ENCODE measurements at regions not wholly inside any gene's neighbourhood (a gene's known extent, or its start where the extent isn't known, plus 50 kb on each side); places are given as distances from the start of the nearest gene placed in this dataset.

DNA sequence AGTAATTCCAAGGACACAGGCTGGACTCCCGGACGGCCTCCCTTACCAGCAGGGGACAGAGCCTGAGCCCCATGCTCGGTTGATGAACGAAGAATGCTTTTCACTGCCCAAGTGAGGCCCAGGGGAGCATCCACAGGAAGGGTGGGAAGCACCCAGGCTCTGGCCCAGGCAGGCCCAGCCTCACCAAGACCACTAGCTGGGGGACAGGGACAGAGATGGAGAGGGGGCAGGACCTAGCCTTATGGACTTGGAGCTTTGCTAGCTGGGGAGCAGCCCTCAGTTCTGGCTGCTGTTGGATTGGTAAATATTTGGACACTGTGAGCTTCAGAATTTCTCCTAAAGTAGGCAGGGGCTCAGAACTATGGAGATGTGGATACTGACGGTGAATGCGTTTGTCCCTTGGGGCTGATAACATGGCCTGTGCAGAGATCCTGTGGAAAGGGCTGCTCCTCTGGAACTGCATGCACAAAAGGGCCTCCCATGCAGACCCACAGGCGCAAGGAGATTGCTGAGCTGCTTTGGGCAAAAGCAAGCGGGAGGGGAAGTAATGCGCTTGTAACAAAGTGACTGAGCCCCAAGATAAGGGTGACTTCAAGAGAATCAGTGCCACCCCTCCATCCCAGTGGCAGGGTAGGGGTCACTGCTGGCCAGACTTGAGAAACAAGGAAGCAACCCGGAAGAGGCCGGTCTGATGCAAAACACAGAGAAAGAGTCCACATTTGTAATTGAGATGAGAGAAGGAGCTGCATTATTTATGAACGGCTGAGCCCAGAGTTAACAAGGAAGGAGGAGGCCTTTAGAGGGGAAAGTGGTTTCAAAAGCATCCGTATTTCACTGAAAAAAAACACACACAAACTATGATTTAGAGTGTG, 70.1 kb upstream of the MEF2A start:
- Histone ChIP-seq H2AFZ (ENCODE audit: insufficient read depth, low read depth, low read length, poor library complexity, severe bottlenecking) (peak overlapping the region; percentile 73), H3K27me3 (replicated peaks in 1 of 4; ENCODE audit: control extremely low read depth in 1 of 4, control insufficient read depth in 3 of 4, insufficient read depth in 4 of 4, low read length in 3 of 4) (no peaks in the 10 kb centered on the region), H3K4me1 (ENCODE audit: control insufficient read depth in 2 of 2, insufficient read depth in 2 of 2, low read length in 2 of 2) (peaks cover 15 to 29% of the 10 kb centered on the region in 2 donors), H3K9me3 (ENCODE audit: control extremely low read depth in 1 of 3, control insufficient read depth in 2 of 3, insufficient read depth in 1 of 3, low read length in 2 of 3) (no peaks in the 10 kb centered on the region), H3K4me2 (replicated peaks; ENCODE audit: low read depth, low read length, poor library complexity, severe bottlenecking) (peak overlapping the region; percentile 56), H3K27ac (ENCODE audit: low read length in 2 of 2) (peak overlapping the region in 1 of 2 donors; percentile 21), H3K4me3 (ENCODE audit: control extremely low read depth in 1 of 5, extremely low read depth in 1 of 5, insufficient read depth in 1 of 5, low read depth in 2 of 5, low read length in 4 of 5) (peak overlapping the region in 1 of 5 experiments; percentile 30), H4K20me1 (ENCODE audit: control insufficient read depth, insufficient read depth, low read length, poor library complexity, severe bottlenecking) (no peaks in the 10 kb centered on the region), H3K36me3 (replicated peaks in 1 of 2; ENCODE audit: control extremely low read depth in 1 of 2, control insufficient read depth in 1 of 2, extremely low read depth in 1 of 2, insufficient read depth in 2 of 2, low read length in 1 of 2) (no peaks in the 10 kb centered on the region), H3K79me2 (ENCODE audit: control insufficient read depth, insufficient read depth, low read length) (no peaks in the 10 kb centered on the region), H3K9ac (ENCODE audit: low read length) (peak overlapping the region; percentile 11)
- ChIA-PET CTCF (interaction anchor here (0.7 to 2.6 kb wide), 2 partner anchors 12 to 17 kb away, joined by 3 to 7 read pairs; no protein-coding TSS in a partner anchor), POLR2A (no interaction called here)
- intact Hi-C loops (cut with micrococcal nuclease): no loop called here
- no peaks in the 10 kb centered on the region for H3K9me3 Mint-ChIP-seq (ENCODE audit: insufficient read depth)
- H3K4me3 Mint-ChIP-seq: peak overlapping the region; percentile 69
- DNase-seq (peak; percentile 41), ATAC-seq (ENCODE audit: low read depth) (peak; percentile 14)
- 43% methylated on average over 11 of the region's 13 CpGs for WGBS (ENCODE audit: insufficient coverage)
- no peaks in the 10 kb centered on the region for H3K27me3 Mint-ChIP-seq
- H3K4me1 Mint-ChIP-seq: peaks cover 22% of the 10 kb centered on the region
- TF ChIP-seq, protein P1, sequence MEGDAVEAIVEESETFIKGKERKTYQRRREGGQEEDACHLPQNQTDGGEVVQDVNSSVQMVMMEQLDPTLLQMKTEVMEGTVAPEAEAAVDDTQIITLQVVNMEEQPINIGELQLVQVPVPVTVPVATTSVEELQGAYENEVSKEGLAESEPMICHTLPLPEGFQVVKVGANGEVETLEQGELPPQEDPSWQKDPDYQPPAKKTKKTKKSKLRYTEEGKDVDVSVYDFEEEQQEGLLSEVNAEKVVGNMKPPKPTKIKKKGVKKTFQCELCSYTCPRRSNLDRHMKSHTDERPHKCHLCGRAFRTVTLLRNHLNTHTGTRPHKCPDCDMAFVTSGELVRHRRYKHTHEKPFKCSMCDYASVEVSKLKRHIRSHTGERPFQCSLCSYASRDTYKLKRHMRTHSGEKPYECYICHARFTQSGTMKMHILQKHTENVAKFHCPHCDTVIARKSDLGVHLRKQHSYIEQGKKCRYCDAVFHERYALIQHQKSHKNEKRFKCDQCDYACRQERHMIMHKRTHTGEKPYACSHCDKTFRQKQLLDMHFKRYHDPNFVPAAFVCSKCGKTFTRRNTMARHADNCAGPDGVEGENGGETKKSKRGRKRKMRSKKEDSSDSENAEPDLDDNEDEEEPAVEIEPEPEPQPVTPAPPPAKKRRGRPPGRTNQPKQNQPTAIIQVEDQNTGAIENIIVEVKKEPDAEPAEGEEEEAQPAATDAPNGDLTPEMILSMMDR (IDR thresholded peaks at IDR 0.05): no peak
- no peak for TF ChIP-seq EZH2 (IDR thresholded peaks at IDR 0.05; ENCODE audit: borderline replicate concordance, insufficient read depth, low read depth, low read length, poor library complexity, severe bottlenecking)
- H3K27ac Mint-ChIP-seq: peak overlapping the region; percentile 61

DNA sequence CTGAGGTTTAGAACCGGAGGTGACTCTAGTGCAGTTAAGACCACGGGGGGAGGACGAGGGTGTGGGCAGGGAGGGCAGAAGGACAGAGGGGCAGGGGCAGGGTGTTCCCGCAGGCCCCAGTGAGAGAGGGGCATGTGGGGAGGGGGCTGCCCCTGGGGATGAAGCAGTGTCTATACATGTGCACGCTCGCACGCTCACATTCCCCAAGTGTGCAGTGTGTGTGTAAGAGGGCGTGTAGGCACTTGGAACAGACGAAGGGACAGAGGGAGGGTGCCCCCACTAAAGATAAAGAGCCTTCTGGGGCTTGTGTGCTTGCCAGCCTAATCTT, 69.5 kb upstream of the MEF2A start:
- Mint-ChIP-seq H3K4me3 (peak overlapping the region; percentile 69), H3K27ac (peak overlapping the region; percentile 61), H3K27me3 (no peaks in the 10 kb centered on the region), H3K4me1 (peaks cover 28% of the 10 kb centered on the region), H3K9me3 (ENCODE audit: insufficient read depth) (no peaks in the 10 kb centered on the region)
- no peaks in the 10 kb centered on the region for H3K9me3 ChIP-seq (ENCODE audit: control extremely low read depth in 1 of 3, control insufficient read depth in 2 of 3, insufficient read depth in 1 of 3, low read length in 2 of 3)
- H2AFZ ChIP-seq (ENCODE audit: insufficient read depth, low read depth, low read length, poor library complexity, severe bottlenecking): peak overlapping the region; percentile 73
- H3K4me2 ChIP-seq (replicated peaks; ENCODE audit: low read depth, low read length, poor library complexity, severe bottlenecking): peak overlapping the region; percentile 56
- peak overlapping the region in 1 of 2 donors; percentile 21 for H3K27ac ChIP-seq (ENCODE audit: low read length in 2 of 2)
- ATAC-seq (ENCODE audit: low read depth): peak; percentile 17
- CTCF ChIA-PET: interaction anchor here (0.7 kb wide), 1 partner anchor 12 kb away, joined by 3 read pairs; no protein-coding TSS in a partner anchor
- H3K36me3 ChIP-seq (replicated peaks in 1 of 2; ENCODE audit: control extremely low read depth in 1 of 2, control insufficient read depth in 1 of 2, extremely low read depth in 1 of 2, insufficient read depth in 2 of 2, low read length in 1 of 2): no peaks in the 10 kb centered on the region
- WGBS (ENCODE audit: insufficient coverage): 7% methylated on average over 3 of the region's 9 CpGs
- no peak for TF ChIP-seq EZH2 (IDR thresholded peaks at IDR 0.05; ENCODE audit: borderline replicate concordance, insufficient read depth, low read depth, low read length, poor library complexity, severe bottlenecking)
- TF ChIP-seq, protein P1 (IDR thresholded peaks at IDR 0.05): no peak
- no peaks in the 10 kb centered on the region for H3K27me3 ChIP-seq (replicated peaks in 1 of 4; ENCODE audit: control extremely low read depth in 1 of 4, control insufficient read depth in 3 of 4, insufficient read depth in 4 of 4, low read length in 3 of 4)
- no peak for DNase-seq
- intact Hi-C loops (cut with micrococcal nuclease): no loop called here
- no peaks in the 10 kb centered on the region for H4K20me1 ChIP-seq (ENCODE audit: control insufficient read depth, insufficient read depth, low read length, poor library complexity, severe bottlenecking)
- peak overlapping the region in 1 of 5 experiments; percentile 30 for H3K4me3 ChIP-seq (ENCODE audit: control extremely low read depth in 1 of 5, extremely low read depth in 1 of 5, insufficient read depth in 1 of 5, low read depth in 2 of 5, low read length in 4 of 5)
- POLR2A ChIA-PET: no interaction called here
- peaks cover 21 to 35% of the 10 kb centered on the region in 2 donors for H3K4me1 ChIP-seq (ENCODE audit: control insufficient read depth in 2 of 2, insufficient read depth in 2 of 2, low read length in 2 of 2)
- H3K79me2 ChIP-seq (ENCODE audit: control insufficient read depth, insufficient read depth, low read length): no peaks in the 10 kb centered on the region
- H3K9ac ChIP-seq (ENCODE audit: low read length): peak overlapping the region; percentile 11
